Activated naive CD8-positive, alpha-beta T cell treated with anti-CD3 and anti-CD28 coated beads, Interleukin-2, amount 10 ng/mL, durations not matched to agents 7 days and 5 days (primary cell): ENCODE measurements at regions not wholly inside any gene's neighbourhood (a gene's known extent, or its start where the extent isn't known, plus 50 kb on each side); places are given as distances from the start of the nearest gene placed in this dataset.

Source experiments
- ATAC-seq: fragments of 150-1000 bp; cut with Tn5 transposase; one replicate; pipeline ENCODE4 v1.10.0; 2021; ENCODE audit warnings: low read depth, moderate library complexity
- POLR2A ChIA-PET: fragments of 350-600 bp; sonication (Branson Sonifier 250); formaldehyde crosslinking; loops from one replicate; lab custom pipeline; 2021; ENCODE audit warnings: antibody characterized with exemption; lab: Charles Lee
- DNase-seq: peaks from one replicate; pipeline ENCODE4 v3.0.0; 2021
- H3K27ac Mint-ChIP-seq: one replicate; pipeline ENCODE4 v1.8.0; 2022; ENCODE audit warnings: mild to moderate bottlenecking, mixed read lengths
- H3K27me3 Mint-ChIP-seq: one replicate; pipeline ENCODE4 v1.8.0; 2022; ENCODE audit warnings: mild to moderate bottlenecking, moderate library complexity, mixed read lengths
- H3K36me3 Mint-ChIP-seq: one replicate; pipeline ENCODE4 v1.8.0; 2021; ENCODE audit warnings: mild to moderate bottlenecking, mixed read lengths
- H3K4me1 Mint-ChIP-seq: one replicate; pipeline ENCODE4 v1.8.0; 2021; ENCODE audit warnings: mixed read lengths
- H3K4me3 Mint-ChIP-seq: one replicate; pipeline ENCODE4 v1.8.0; 2022; ENCODE audit warnings: mild to moderate bottlenecking, moderate library complexity, mixed read lengths
- H3K9me3 Mint-ChIP-seq: one replicate; pipeline ENCODE4 v1.8.0; 2021; ENCODE audit warnings: mixed read lengths

DNA sequence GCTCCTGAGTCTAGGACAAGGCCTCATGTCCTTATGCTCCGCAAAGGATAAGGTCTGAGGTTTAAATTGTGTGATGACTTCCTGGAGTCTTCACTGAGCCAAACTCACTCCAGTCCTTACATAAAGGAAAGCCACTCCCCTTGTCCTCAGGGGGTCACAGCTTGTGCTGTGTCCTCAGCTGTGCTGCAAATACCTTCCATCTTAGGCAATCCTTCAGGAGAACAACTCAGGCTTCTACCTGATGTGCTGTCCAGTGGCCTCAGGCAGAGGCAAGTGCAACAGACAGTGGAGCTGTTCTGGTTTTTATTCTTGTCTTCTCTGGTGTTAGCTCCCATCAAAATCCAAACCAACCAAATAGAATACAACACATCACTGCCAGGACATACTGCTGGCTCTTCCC, 151.5 kb downstream of the TAF11L14 start:
- peaks cover 4% of the 10 kb centered on the region for H3K9me3 Mint-ChIP-seq
- POLR2A ChIA-PET: interaction anchor here (0.7 kb wide), 1 partner anchor 14 kb away, joined by 3 read pairs; no protein-coding TSS in a partner anchor
- DNase-seq (no peak), ATAC-seq (no peak)
- no peak overlapping the region for H3K27ac Mint-ChIP-seq
- no peaks in the 10 kb centered on the region for H3K4me1 Mint-ChIP-seq
- H3K4me3 Mint-ChIP-seq: no peak overlapping the region
- no peaks in the 10 kb centered on the region for H3K27me3 Mint-ChIP-seq
- H3K36me3 Mint-ChIP-seq: no peaks in the 10 kb centered on the region

DNA sequence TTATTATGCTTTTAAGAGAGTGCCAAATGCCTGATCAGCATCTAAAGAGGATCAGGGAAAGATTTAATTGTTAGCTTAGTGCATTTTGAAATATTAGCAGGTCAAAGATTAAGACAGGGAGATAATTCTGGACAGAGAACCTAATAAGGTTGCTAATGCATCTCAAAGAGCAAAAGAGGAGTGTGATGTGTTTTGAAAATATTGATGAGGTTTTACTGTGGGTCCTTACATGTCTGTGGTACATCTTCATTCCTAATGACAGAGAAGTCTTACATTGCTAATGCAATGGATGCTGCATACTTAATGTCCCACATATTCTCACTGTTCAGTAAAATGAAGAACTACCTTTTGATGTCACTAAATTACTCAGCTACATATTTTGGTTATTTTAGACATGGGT, 154.1 kb downstream of the TAF11L14 start:
- H3K27me3 Mint-ChIP-seq: no peaks in the 10 kb centered on the region
- peaks cover 6% of the 10 kb centered on the region for H3K9me3 Mint-ChIP-seq
- ATAC-seq (no peak), DNase-seq (no peak)
- no peaks in the 10 kb centered on the region for H3K36me3 Mint-ChIP-seq
- H3K27ac Mint-ChIP-seq: no peak overlapping the region
- H3K4me3 Mint-ChIP-seq: no peak overlapping the region
- POLR2A ChIA-PET: no interaction called here
- H3K4me1 Mint-ChIP-seq: no peaks in the 10 kb centered on the region

DNA sequence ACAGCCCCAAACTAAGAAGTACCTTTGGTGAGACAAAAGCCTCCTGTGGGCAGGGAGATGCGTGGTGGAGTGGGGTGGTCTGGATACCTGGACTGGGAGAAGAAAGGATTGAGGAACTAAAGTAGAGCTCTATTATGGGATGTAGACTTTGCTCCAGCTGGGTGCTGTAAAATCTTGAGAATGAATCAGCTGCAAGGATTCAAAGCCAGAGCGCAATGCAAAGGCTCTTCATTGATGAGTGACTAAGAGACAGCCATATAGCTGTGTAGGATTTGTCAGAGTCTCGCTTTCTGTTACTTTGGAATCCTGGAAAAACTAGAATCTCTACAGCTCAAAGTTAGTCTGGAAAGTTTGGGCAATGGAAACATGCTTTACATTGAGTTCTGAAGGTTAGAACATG, 159.9 kb downstream of the TAF11L14 start:
- no peak for DNase-seq
- no peak overlapping the region for H3K4me3 Mint-ChIP-seq
- no peaks in the 10 kb centered on the region for H3K27me3 Mint-ChIP-seq
- peaks cover 5% of the 10 kb centered on the region for H3K9me3 Mint-ChIP-seq
- H3K4me1 Mint-ChIP-seq: no peaks in the 10 kb centered on the region
- no peaks in the 10 kb centered on the region for H3K36me3 Mint-ChIP-seq
- no peak for ATAC-seq
- POLR2A ChIA-PET: no interaction called here
- H3K27ac Mint-ChIP-seq: no peak overlapping the region

DNA sequence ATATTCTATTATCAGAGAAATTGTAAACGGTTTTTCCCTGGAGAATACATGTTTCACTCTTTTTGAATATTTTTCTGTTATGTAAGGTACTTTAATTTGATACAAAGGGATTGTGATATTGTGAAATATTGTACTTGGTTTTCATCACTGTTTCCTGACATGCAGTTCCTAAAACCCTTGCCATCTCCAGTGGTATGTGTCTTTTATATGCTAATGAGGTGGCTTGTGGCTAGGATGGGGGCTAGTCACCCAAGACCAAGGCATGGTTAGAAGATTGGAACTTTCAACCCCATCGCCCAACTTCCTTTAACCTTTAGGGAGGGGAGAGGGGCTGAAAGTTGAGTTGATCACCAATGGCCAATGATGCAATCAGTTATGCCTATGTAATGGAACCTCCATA, 160.6 kb downstream of the TAF11L14 start:
- Mint-ChIP-seq H3K4me1 (no peaks in the 10 kb centered on the region), H3K27ac (no peak overlapping the region), H3K36me3 (no peaks in the 10 kb centered on the region), H3K4me3 (no peak overlapping the region), H3K9me3 (peaks cover 5% of the 10 kb centered on the region), H3K27me3 (no peaks in the 10 kb centered on the region)
- DNase-seq (no peak), ATAC-seq (no peak)
- POLR2A ChIA-PET: no interaction called here

DNA sequence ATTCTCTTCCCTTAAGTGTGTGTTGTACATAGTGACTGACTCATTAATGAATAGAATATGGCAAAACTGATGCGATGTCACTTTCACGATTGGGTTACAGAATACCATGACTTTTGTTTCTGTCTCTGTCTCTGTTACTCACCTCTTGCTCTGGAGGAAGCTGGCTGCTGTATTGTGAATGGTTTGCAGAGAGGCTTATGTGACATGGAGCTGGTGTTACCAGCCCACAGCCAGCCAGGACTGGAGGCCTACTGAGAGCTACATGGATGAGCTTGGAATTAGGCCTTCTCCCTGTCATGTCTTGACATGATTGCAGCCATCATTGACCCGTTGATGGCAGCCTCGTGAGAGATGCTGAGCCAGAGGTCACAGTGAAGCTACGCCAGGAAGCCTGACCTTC, 161.9 kb downstream of the TAF11L14 start:
- H3K27me3 Mint-ChIP-seq: no peaks in the 10 kb centered on the region
- no peak overlapping the region for H3K27ac Mint-ChIP-seq
- no peak for ATAC-seq
- no peaks in the 10 kb centered on the region for H3K4me1 Mint-ChIP-seq
- POLR2A ChIA-PET: no interaction called here
- no peaks in the 10 kb centered on the region for H3K36me3 Mint-ChIP-seq
- H3K9me3 Mint-ChIP-seq: peaks cover 1% of the 10 kb centered on the region
- no peak overlapping the region for H3K4me3 Mint-ChIP-seq
- no peak for DNase-seq

DNA sequence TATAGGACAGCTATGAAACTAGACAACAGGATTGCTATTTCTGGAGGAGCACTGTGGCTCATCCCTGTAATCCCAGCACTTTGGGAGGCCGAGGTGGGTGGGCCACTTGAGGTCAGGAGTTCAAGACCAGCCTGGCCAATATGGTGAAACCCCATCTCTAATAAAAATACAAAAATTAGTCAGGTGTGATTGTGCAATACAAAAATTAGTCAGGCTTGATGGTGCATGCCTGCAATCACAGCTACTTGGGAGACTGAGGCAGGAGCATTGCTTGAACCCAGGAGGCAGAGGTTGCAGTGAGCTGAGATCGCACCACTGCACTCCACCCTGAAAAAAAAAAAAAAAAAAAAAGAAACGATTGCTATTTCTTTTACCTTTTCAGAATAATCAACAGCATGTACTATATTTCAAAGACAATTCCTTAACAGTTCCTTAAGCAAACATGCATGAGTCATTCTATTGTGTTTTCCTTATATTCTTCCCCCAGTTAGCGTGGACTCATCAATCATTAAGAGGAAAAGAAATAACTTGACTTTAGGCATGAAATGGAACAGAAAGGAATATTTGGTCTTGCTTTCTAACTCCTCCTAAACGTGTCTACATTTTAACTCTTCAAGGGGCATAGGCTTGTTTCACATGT, 162.6 kb downstream of the TAF11L14 start:
- ATAC-seq: no peak
- Mint-ChIP-seq H3K36me3 (no peaks in the 10 kb centered on the region), H3K9me3 (peaks cover 1% of the 10 kb centered on the region), H3K4me3 (no peak overlapping the region), H3K27ac (no peak overlapping the region), H3K4me1 (no peaks in the 10 kb centered on the region), H3K27me3 (no peaks in the 10 kb centered on the region)
- DNase-seq: no peak
- POLR2A ChIA-PET: no interaction called here

DNA sequence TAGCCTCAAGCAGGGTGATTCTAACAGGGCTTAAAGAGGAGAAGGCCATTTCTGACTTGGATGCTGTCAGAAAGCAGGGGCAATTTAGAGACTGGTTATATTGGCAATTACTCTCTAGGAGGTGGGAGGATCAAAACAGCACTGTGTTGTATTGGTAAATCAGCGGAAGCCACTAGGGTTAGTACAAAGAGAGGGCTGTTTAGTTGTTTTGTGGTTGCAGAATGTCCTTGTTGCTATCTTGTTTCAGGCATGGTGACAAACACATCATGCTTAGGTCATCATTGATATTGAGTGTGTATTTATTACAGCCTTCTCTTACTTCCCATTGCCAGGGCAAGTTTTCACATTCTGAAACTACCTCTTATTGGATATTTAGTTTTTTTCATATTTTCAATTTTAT, 165.3 kb downstream of the TAF11L14 start:
- Mint-ChIP-seq H3K36me3 (no peaks in the 10 kb centered on the region), H3K27ac (no peak overlapping the region), H3K4me3 (no peak overlapping the region), H3K27me3 (no peaks in the 10 kb centered on the region), H3K4me1 (no peaks in the 10 kb centered on the region), H3K9me3 (no peaks in the 10 kb centered on the region)
- no peak for ATAC-seq
- POLR2A ChIA-PET: interaction anchor here (0.6 kb wide), 1 partner anchor 13 kb away, joined by 3 read pairs; no protein-coding TSS in a partner anchor
- no peak for DNase-seq

DNA sequence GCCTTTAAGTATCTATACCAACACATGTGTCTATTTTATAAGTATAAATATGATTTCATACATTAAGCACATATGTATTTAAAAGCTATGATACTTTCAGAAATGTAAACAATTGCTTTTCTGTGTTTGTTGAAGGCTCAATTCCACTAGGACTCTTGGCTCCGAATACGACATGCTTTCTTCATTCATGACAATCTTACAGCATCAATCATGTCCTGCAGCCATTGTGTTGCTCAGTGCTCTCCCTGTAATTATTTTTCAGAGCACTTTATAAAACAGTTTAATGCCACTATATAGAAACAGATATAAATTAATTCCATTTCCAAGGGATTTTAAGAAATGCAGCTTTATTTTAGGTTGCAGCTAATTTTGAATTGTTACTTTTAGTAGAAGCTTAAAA, 167.3 kb downstream of the TAF11L14 start:
- H3K4me1 Mint-ChIP-seq: no peaks in the 10 kb centered on the region
- no peak for DNase-seq
- H3K4me3 Mint-ChIP-seq: no peak overlapping the region
- H3K9me3 Mint-ChIP-seq: peaks cover under 1% of the 10 kb centered on the region
- no peaks in the 10 kb centered on the region for H3K27me3 Mint-ChIP-seq
- H3K27ac Mint-ChIP-seq: no peak overlapping the region
- H3K36me3 Mint-ChIP-seq: no peaks in the 10 kb centered on the region
- ATAC-seq: no peak
- POLR2A ChIA-PET: no interaction called here

DNA sequence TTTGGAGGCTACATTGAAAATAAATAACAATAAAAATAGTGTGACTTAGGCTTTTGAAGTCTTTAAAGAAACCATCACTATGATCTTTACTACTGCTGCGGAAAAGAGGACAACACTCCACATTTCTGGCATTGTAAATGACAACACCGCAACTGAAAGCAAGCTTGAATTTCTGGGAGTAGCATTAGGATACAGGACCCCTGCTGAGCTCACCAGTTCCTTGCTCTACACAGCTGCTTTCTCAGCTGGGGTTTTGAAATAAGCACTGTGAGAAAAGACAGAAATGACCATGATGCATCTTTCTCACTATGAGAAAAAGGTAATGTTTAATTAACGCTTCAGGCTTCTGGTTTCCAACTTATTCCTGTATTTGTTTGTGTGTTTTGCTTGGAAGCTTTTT, 168.0 kb downstream of the TAF11L14 start:
- no peaks in the 10 kb centered on the region for H3K4me1 Mint-ChIP-seq
- H3K36me3 Mint-ChIP-seq: no peaks in the 10 kb centered on the region
- POLR2A ChIA-PET: no interaction called here

DNA sequence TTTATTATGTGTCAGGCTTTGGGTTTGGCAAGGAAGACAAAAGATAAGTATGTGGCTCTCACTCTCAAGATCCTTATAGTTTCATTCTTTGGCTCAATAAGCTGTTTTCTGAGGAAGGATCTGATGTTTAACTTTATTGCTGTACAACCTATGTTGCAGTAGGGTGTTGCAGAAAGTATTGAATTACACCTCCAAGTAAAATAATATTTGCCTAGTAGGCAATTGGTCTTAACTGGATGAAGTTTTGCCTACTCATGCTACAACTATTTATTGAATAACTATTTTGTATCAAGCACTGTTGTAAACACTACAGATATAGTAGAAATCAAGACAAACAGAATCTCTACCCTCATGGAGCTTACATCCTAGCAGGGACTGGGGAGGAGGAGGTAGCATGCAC, 169.7 kb downstream of the TAF11L14 start:
- POLR2A ChIA-PET: no interaction called here

More for the DNA sequence above, 168.0 kb downstream of the TAF11L14 start:
- ATAC-seq (no peak), DNase-seq (no peak)
- H3K27me3 Mint-ChIP-seq: no peaks in the 10 kb centered on the region
- no peak overlapping the region for H3K27ac Mint-ChIP-seq
- peaks cover 3% of the 10 kb centered on the region for H3K9me3 Mint-ChIP-seq
- no peak overlapping the region for H3K4me3 Mint-ChIP-seq

DNA sequence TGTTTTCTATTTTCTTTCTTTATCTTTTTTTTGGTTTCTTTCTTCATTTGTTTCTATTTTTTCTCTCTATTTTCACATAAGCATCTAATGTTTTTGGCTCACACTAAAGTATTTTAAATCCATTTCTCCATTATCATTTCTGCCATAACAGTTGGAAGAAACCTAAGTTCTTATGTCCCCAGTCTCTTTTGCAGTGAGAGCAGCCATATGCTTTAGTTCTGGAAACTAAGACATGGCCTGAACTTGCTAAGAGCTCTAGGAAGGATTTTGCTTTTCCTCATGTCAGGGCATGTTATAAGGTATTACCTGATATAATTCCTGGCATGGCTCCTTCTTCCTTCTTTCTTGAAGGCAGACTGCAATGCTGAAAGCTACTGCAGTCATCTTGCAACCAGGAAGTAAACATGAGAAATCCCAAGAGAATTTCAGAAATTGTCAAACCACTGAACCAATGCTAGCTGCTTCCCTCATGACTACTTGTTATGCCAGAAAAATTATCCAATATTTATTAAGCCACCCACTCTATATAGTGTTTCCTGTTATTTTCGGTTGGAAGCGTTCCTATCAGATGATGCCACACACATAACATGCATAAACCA, 171.1 kb downstream of the TAF11L14 start:
- H3K4me1 Mint-ChIP-seq: no peaks in the 10 kb centered on the region
- DNase-seq: no peak
- ATAC-seq: no peak
- H3K27ac Mint-ChIP-seq: no peak overlapping the region
- no peaks in the 10 kb centered on the region for H3K36me3 Mint-ChIP-seq
- H3K4me3 Mint-ChIP-seq: no peak overlapping the region
- POLR2A ChIA-PET: no interaction called here
- H3K27me3 Mint-ChIP-seq: no peaks in the 10 kb centered on the region
- H3K9me3 Mint-ChIP-seq: peaks cover 3% of the 10 kb centered on the region

More for the DNA sequence above, 169.7 kb downstream of the TAF11L14 start:
- no peak for DNase-seq
- Mint-ChIP-seq H3K4me3 (no peak overlapping the region), H3K27ac (no peak overlapping the region), H3K9me3 (peaks cover 3% of the 10 kb centered on the region), H3K27me3 (no peaks in the 10 kb centered on the region), H3K4me1 (no peaks in the 10 kb centered on the region), H3K36me3 (no peaks in the 10 kb centered on the region)
- ATAC-seq: no peak

DNA sequence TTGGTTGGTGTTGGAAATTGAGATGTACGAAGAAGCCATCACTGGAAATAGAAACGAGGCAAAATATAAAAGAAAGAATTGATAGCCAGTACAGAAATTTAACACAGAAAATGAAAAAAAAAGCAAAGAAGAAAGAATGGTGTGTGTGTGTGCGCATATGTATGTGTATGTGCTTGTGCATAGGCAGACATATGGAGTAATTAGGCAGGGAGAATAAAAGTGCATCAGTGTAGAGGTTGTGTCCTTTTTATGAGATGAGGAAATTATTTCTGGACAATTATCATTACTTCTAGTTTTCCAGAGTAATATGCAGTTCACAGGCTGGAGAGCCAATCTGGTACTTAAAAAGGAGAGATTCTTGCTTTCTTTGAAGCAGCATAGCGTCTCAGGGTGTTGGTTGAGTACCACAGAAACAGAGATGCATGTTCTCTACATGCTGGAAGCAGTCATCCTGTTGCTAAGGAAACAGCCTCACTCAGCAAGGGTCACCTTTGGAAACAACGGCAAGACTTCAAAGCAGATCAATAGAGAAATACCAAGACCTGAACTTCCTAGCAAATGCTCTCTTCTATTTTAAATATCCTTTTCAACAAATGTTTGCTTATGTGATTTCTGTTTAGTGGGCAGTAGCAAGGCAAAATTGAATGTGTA, 172.7 kb downstream of the TAF11L14 start:
- H3K9me3 Mint-ChIP-seq: peaks cover 3% of the 10 kb centered on the region
- ATAC-seq: no peak
- DNase-seq: no peak
- H3K4me1 Mint-ChIP-seq: no peaks in the 10 kb centered on the region
- H3K36me3 Mint-ChIP-seq: no peaks in the 10 kb centered on the region
- H3K27me3 Mint-ChIP-seq: no peaks in the 10 kb centered on the region
- H3K27ac Mint-ChIP-seq: no peak overlapping the region
- POLR2A ChIA-PET: no interaction called here
- no peak overlapping the region for H3K4me3 Mint-ChIP-seq

DNA sequence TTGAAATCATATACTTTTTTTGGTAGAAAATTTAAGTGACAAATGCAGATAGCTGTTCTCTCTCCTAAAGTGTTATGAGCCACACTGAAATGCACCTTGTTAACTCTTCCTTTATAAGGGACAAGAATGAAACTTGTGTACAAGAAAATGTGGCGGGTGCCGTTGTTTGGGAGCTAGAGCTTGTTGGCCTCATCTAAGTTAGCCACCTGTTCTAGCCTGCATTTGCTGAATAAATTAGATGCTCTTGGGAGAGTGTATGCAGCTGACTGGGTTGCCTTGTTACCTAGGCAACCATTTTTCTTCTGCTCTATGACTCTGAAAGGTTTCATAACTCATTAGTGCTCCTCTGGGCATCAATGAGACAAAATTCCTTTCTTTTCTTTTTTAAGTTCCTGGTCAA, 174.3 kb downstream of the TAF11L14 start:
- no peaks in the 10 kb centered on the region for H3K36me3 Mint-ChIP-seq
- no peak for DNase-seq
- no peak for ATAC-seq
- H3K27ac Mint-ChIP-seq: no peak overlapping the region
- no peaks in the 10 kb centered on the region for H3K27me3 Mint-ChIP-seq
- H3K4me1 Mint-ChIP-seq: no peaks in the 10 kb centered on the region
- POLR2A ChIA-PET: no interaction called here
- H3K4me3 Mint-ChIP-seq: no peak overlapping the region
- H3K9me3 Mint-ChIP-seq: peaks cover 3% of the 10 kb centered on the region

DNA sequence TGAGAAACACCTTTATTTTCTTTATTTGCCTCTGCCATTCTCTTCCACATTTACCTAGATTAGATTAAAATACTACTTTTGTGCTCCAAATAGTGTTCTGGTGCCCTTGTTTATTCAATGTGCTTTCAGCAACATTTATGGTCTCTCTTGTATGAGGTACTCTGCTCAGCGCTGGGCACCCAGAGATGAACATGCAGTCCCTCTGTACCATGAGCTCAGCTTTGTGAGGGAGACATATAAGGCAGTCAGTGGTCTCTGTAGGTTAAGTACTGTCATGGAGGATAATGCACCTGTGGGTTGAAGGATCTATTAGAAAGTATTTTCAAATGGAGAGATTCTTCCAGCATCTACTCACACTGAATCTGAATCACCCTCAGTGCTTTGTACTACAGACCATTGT, 176.5 kb downstream of the TAF11L14 start:
- ATAC-seq (no peak), DNase-seq (no peak)
- POLR2A ChIA-PET: no interaction called here

More for the DNA sequence above, 176.5 kb downstream of the TAF11L14 start:
- Mint-ChIP-seq H3K36me3 (no peaks in the 10 kb centered on the region), H3K9me3 (peaks cover 3% of the 10 kb centered on the region), H3K4me3 (no peak overlapping the region), H3K4me1 (no peaks in the 10 kb centered on the region), H3K27ac (no peak overlapping the region), H3K27me3 (no peaks in the 10 kb centered on the region)
